RCC 7860 (cell line): ENCODE measurements at regions not wholly inside any gene's neighbourhood (a gene's known extent, or its start where the extent isn't known, plus 50 kb on each side); places are given as distances from the start of the nearest gene placed in this dataset.
"Not testable (repeated sequence)": the region's sequence is repeated elsewhere in the genome, so short reads cannot be mapped to it uniquely, and the experiment has no call there.

Experiments
- DNase-seq: peaks from one replicate; pipeline ENCODE4 v3.0.0-alpha.2; 2015; ENCODE audit warnings: low spot score
- FAIRE-seq: peaks from 2 replicates; lab custom pipeline; 2012; peaks lifted over from hg19 to GRCh38; lab: Jason Lieb, UNC

- FAIRE-seq, result no peak
- no peak for DNase-seq
Observed at GRCh38 chr6:119845161-119845560, 495.6 kb upstream of the MAN1A1 start.

- FAIRE-seq, result no peak
- DNase-seq, result no peak
Observed at GRCh38 chr6:119844387-119844786, 494.8 kb upstream of the MAN1A1 start.

GRCh38 chr6:119842191-119842590 is 492.6 kb upstream of the MAN1A1 start:
- DNase-seq (no peak), FAIRE-seq (no peak)

DNA sequence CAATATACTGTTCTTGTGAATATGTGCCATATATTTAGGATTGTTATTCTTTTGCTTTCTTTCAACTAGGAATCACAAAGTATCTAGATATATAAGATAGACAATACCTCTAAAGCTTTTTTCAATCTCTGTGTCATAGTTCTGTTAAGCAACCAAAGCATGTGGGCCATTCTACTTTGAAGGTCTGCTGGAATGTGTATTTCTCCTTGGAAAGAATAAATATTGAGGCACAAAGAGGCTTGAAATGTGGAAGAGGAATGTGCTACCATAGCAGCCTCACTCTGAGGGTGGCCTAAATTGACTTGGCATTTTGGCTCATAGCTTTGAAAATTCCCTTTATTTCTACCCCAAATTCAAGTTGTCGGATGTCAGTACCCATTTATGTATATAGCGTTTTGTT is 488.5 kb upstream of the MAN1A1 start:
- FAIRE-seq (no peak), DNase-seq (no peak)

DNA sequence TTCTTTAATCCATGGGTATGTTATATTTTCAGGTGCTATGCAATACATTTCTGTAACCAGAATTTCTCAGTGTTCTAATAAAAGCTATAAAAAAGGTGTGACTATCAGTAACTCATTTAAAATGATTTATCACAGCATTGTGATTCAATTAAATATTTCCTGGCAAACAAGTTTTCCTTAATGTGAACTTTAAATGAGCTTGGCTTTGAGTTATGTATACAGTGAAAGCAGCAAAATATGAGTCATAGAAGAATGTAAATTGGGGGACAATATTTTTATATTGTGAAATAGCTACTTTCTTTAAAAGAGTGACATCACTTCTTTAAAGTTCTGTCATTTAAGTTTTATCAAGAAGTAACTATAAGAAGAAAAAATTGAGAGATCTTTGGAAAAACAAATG is 484.9 kb upstream of the MAN1A1 start:
- no peak for FAIRE-seq

DNA sequence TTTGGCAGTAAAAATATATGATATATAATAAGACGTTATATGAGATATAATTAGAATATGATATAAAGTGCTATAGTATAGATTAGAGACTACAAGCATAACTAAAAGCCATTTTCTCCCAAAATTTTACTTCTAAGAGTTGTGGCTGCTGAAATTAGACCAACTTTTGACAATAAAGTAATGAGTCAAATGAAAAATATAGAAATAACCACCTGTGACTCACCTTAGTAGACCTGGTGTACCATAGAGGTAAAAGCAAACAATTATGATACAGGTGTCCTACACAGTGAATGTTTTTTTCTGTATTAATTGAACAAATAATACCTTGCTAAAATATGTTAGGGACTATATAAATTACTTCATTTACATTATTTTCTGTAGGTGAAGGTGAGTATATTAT is 482.9 kb upstream of the MAN1A1 start:
- FAIRE-seq (no peak), DNase-seq (no peak)

More for the DNA sequence above, 484.9 kb upstream of the MAN1A1 start:
- no peak for DNase-seq

- DNase-seq (no peak), FAIRE-seq (no peak)
Observed at GRCh38 chr6:119830494-119831295, 481.1 kb upstream of the MAN1A1 start.

DNA sequence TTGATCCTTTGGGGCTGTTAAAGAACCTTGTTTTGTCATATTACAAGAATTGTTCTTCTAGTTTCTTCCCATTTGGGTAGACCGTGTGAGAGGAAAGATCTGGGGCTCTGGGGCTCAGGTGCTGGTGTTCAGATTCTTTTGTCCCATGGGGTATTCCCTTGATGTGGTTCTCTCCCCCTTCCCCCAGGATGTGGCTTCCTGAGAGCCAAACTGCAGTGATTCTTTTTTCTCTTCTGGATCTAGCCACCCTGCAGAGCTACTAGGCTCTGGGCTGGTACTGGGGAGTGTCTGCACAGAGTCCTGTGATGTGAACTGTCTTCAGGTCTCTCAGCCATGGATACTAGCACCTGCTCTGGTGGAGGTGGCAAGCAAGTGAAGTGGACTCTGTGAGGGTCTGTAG is 480.5 kb upstream of the MAN1A1 start:
- DNase-seq (no peak), FAIRE-seq (no peak)

DNA sequence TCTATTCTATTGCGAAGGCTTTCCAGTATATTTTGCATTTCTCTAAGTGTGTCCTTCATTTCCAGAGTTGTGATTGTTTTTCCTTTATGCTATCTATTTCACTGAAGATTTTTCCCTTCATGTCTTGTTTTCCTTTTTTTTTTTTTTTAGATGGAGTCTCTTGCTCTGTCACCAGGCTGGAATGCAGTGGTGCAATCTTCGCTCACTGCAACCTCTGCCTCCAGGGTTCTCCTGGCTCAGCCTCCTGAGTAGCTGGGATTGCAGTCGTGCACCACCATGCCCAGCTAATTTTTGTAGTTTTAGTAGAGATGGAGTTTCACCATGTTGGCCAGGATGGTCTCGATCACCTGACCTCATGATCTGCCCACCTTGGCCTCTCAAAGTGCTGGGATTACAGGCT is 479.9 kb upstream of the MAN1A1 start:
- not testable (repeated sequence) for FAIRE-seq, DNase-seq

DNA sequence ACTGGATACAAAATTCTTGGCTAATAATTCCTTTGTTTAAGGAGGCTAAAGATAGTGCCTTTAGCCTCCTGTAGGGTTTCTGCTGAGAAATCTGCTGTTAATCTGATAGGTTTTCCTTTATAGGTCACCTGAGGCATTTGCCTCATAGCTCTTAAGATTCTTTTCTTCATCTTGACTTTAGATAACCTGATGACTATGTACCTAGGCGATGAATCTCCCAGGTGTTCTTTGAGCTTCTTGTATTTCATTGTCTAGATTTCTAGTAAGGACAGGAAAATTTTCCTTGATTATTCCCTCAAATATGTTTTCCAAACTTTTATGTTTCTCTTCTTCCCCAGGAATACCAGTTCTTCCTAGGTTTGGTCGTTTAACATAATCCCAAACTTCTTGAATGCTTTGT is 479.4 kb upstream of the MAN1A1 start:
- DNase-seq (no peak), FAIRE-seq (no peak)

DNA sequence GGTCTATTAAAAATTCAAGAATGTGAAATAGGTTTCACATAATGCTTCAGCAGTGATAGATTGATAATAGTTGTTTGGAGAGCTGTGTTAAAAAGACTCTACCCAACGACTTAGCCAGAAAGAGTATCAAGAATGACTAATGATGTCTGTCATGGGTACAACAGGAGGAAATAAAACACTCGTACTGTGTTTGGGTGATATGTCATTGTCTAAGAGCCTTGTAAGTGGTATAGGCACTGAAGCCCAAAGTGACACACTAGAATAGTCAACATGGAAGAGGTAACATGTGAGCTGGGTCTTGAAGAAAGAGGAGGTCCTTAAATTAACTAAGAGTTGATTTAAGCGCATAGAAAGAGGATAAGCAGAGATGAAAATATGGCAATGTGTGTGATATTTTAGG is 471.8 kb upstream of the MAN1A1 start:
- no peak for DNase-seq
- no peak for FAIRE-seq

DNA sequence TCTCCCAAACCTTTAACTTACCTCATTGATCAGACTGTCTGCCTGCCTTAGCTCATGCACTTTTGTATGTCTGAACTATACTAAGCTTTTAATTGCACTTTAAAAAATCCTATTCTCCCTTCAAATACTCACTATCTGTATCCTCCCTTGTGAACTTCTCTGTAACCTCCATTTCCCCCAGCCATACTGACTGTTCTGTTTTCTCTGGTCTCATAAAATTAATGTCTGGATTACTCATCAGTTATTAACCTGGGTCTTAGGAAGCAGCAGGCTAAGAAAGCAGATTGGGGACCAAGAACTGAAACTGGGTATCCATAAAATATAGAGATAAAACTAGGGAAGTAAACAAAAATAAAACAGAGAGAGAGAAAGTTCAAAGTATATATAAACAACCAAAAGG is 469.3 kb upstream of the MAN1A1 start:
- no peak for DNase-seq
- no peak for FAIRE-seq

- FAIRE-seq (no peak), DNase-seq (no peak)
Observed at GRCh38 chr6:119814609-119815400, 465.2 kb upstream of the MAN1A1 start.

- FAIRE-seq (no peak), DNase-seq (no peak)
Observed at GRCh38 chr6:119802464-119802863, 452.9 kb upstream of the MAN1A1 start.

- no peak for DNase-seq
- no peak for FAIRE-seq
Observed at GRCh38 chr6:119801056-119801455, 451.5 kb upstream of the MAN1A1 start.

GRCh38 chr6:119800526-119800925 is 451.0 kb upstream of the MAN1A1 start:
- no peak for DNase-seq
- FAIRE-seq, result no peak

GRCh38 chr6:119799596-119800509 is 450.3 kb upstream of the MAN1A1 start:
- DNase-seq, result no peak
- FAIRE-seq, result no peak

- DNase-seq (peak; percentile 36), FAIRE-seq (no peak)
Observed at GRCh38 chr6:119791736-119792135, 442.2 kb upstream of the MAN1A1 start.

GRCh38 chr6:119781365-119781764 is 431.8 kb upstream of the MAN1A1 start:
- FAIRE-seq, result no peak
- no peak for DNase-seq

DNA sequence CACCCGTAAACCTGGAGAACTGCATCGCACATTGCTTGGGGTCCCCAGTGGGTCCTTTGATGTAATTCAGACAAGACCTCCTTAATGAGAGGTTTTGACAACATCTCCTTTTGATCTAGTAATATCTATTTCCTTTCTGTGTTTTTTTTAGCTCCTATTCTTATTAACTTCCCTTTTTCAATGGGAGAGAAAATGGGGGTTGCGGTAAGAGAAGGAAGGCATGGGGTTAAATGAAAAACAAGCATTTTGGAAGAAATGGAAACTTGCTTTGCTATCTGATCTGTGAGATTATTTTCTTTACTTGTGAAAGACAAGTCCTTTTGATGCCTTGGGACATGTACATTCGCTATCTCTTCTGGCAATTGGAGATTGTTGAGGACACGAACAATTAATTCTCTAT is 418.6 kb upstream of the MAN1A1 start:
- no peak for DNase-seq
- FAIRE-seq, result no peak
